GM23248 (cell line): ENCODE measurements at regions not wholly inside any gene's neighbourhood (a gene's known extent, or its start where the extent isn't known, plus 50 kb on each side); places are given as distances from the start of the nearest gene placed in this dataset.

ENCODE experiments used
- EZH2 ChIP-seq: fragments of 200-600 bp; sonication (generic); IDR thresholded peaks from 2 replicates; pipeline ENCODE4 v1.6.1; 2018; ENCODE audit warnings: antibody characterized with exemption, mild to moderate bottlenecking; ENCODE audit not compliant: insufficient read depth, poor library complexity, severe bottlenecking
- EZH2phosphoT487 ChIP-seq: fragments of 200-600 bp; sonication (generic); IDR thresholded peaks from 2 replicates; pipeline ENCODE4 v1.6.1; 2018; ENCODE audit warnings: antibody characterized with exemption, moderate library complexity, mild to moderate bottlenecking, low read depth; ENCODE audit not compliant: insufficient read depth

GRCh38 chr2:144999936-145000335, 480.0 kb upstream of the ZEB2 start:
- TF ChIP-seq EZH2 (no peak), EZH2phosphoT487 (no peak)
